IMR-90 (cell line): ENCODE measurements at regions not wholly inside any gene's neighbourhood (a gene's known extent, or its start where the extent isn't known, plus 50 kb on each side); places are given as distances from the start of the nearest gene placed in this dataset.

ENCODE experiments used
- ATAC-seq: fragments of 200-7000 bp; cut with Tn5 transposase; 2 replicates; pipeline ENCODE4 v1.9.1; 2020; ENCODE audit warnings: low read depth, mild to moderate bottlenecking, moderate library complexity
- BruUV-seq: library from RNA; stranded (reverse); fragments of 400-500 nt; replicated peaks from 2 replicates; lab custom pipeline; 2021; lab: Mats Ljungman, UMichigan
- CTCF ChIA-PET: fragments of 300-600 bp; formaldehyde crosslinking; extraction: SDS; loops from one replicate; lab custom pipeline; 2021; ENCODE audit warnings: antibody characterized with exemption; lab: Yijun Ruan, JAX
- POLR2A ChIA-PET: fragments of 300-600 bp; sonication (Branson Sonifier 250); formaldehyde crosslinking; loops from one replicate; lab custom pipeline; 2022; ENCODE audit warnings: antibody characterized with exemption; ENCODE audit not compliant: unreplicated experiment; lab: Charles Lee
- DNase-seq: peaks from one replicate; pipeline ENCODE4 v3.0.0; 2013
- H2AFZ ChIP-seq: replicated peaks from 2 replicates; pipeline ENCODE3; 2013; ENCODE audit warnings: low read length, mild to moderate bottlenecking; ENCODE audit not compliant: poor library complexity
- H2AK5ac ChIP-seq: 2 replicates; pipeline ENCODE4 v1.6.1; 2013; ENCODE audit warnings: low read depth, low read length, inconsistent platforms
- H2AK9ac ChIP-seq: replicated peaks from 2 replicates; pipeline ENCODE3; 2013; ENCODE audit warnings: mild to moderate bottlenecking, low read depth, low read length, moderate library complexity; ENCODE audit not compliant: poor library complexity
- H2BK120ac ChIP-seq: 2 replicates; pipeline ENCODE4 v1.6.1; 2013; ENCODE audit warnings: low read depth, low read length, inconsistent platforms
- H2BK15ac ChIP-seq: 3 replicates; pipeline ENCODE4 v1.6.1; 2013; ENCODE audit warnings: low read depth, low read length, inconsistent platforms
- H2BK20ac ChIP-seq: 2 replicates; pipeline ENCODE4 v1.6.1; 2013; ENCODE audit warnings: low read depth, mild to moderate bottlenecking, inconsistent platforms, low read length, moderate library complexity
- H2BK5ac ChIP-seq: 2 replicates; pipeline ENCODE4 v1.6.1; 2013; ENCODE audit warnings: mild to moderate bottlenecking, low read depth, low read length, inconsistent platforms; ENCODE audit not compliant: poor library complexity, severe bottlenecking
- H3K14ac ChIP-seq: replicated peaks from 2 replicates; pipeline ENCODE4 v1.6.1; 2013; ENCODE audit warnings: low read depth, low read length, inconsistent platforms
- H3K18ac ChIP-seq: 2 replicates; pipeline ENCODE4 v1.6.1; 2013; ENCODE audit warnings: low read depth, low read length, control low read depth
- H3K23ac ChIP-seq: 2 replicates; pipeline ENCODE4 v1.6.1; 2013; ENCODE audit warnings: low read depth, low read length, inconsistent platforms
- H3K27ac ChIP-seq: 2 replicates; pipeline ENCODE4 v1.5.1; 2013; ENCODE audit warnings: mild to moderate bottlenecking, control low read depth, low read length; ENCODE audit not compliant: insufficient read depth
- H3K27me3 ChIP-seq: 2 replicates; pipeline ENCODE4 v1.6.1; 2013; ENCODE audit warnings: low read length; ENCODE audit not compliant: control insufficient read depth, insufficient read depth
- H3K36me3 ChIP-seq: 2 replicates; pipeline ENCODE4 v1.6.1; 2013; ENCODE audit warnings: low read length, mixed read lengths; ENCODE audit not compliant: control insufficient read depth, insufficient read depth
- H3K4ac ChIP-seq: 2 replicates; pipeline ENCODE4 v1.6.1; 2013; ENCODE audit warnings: low read depth, low read length, inconsistent platforms
- H3K4me1 ChIP-seq: 2 replicates; pipeline ENCODE4 v1.6.1; 2013; ENCODE audit warnings: low read length, mixed read lengths; ENCODE audit not compliant: control insufficient read depth, insufficient read depth
- H3K4me2 ChIP-seq: 2 replicates; pipeline ENCODE4 v1.6.1; 2013; ENCODE audit warnings: low read depth, mild to moderate bottlenecking, control low read depth, low read length, moderate library complexity
- H3K4me3 ChIP-seq: 2 replicates; pipeline ENCODE4 v1.5.1; 2013; ENCODE audit warnings: low read depth, mild to moderate bottlenecking, control low read depth, low read length, moderate library complexity; ENCODE audit not compliant: insufficient read depth
- H3K56ac ChIP-seq: 2 replicates; pipeline ENCODE4 v1.6.1; 2013; ENCODE audit warnings: low read length, inconsistent platforms; ENCODE audit not compliant: insufficient read depth; ENCODE audit errors: extremely low read depth
- H3K79me1 ChIP-seq, 2 experiments: 2 replicates each; pipeline ENCODE4 v1.6.1; 2013; ENCODE audit warnings: low read length in 2 of 2, inconsistent platforms in 1 of 2, low read depth in 1 of 2
- H3K9ac ChIP-seq: 2 replicates; pipeline ENCODE4 v1.6.1; 2013; ENCODE audit warnings: low read depth, low read length, control low read depth
- H3K9me1 ChIP-seq: 2 replicates; pipeline ENCODE4 v1.6.1; 2013; ENCODE audit warnings: low read length, inconsistent platforms; ENCODE audit not compliant: insufficient read depth
- H3K9me3 ChIP-seq: 2 replicates; pipeline ENCODE4 v1.6.1; 2013; ENCODE audit warnings: low read length; ENCODE audit not compliant: control insufficient read depth, insufficient read depth
- H4K20me1 ChIP-seq: 2 replicates; pipeline ENCODE4 v1.6.1; 2013; ENCODE audit warnings: low read length, inconsistent platforms; ENCODE audit not compliant: insufficient read depth
- H4K5ac ChIP-seq: 2 replicates; pipeline ENCODE4 v1.6.1; 2013; ENCODE audit warnings: mild to moderate bottlenecking, low read depth, low read length, control low read depth
- H4K8ac ChIP-seq, 2 experiments: 2 replicates each; pipeline ENCODE4 v1.6.1; 2013; ENCODE audit warnings: low read depth in 2 of 2, low read length in 2 of 2, control low read depth in 1 of 2, inconsistent platforms in 1 of 2
- H4K91ac ChIP-seq: 2 replicates; pipeline ENCODE4 v1.6.1; 2013; ENCODE audit warnings: low read depth, low read length, inconsistent platforms; ENCODE audit not compliant: insufficient read depth
- BHLHE40 ChIP-seq: fragments of 150-350 bp; IDR thresholded peaks from 2 replicates; pipeline ENCODE4 v1.6.1; 2016; ENCODE audit warnings: mild to moderate bottlenecking, low read depth, low read length
- CHD1 ChIP-seq: IDR thresholded peaks from 2 replicates; pipeline ENCODE4 v1.6.1; 2012; ENCODE audit warnings: low read depth, low read length, improper control_type of control experiment
- CTCF ChIP-seq: conservative IDR thresholded peaks from 2 replicates; pipeline ENCODE4 v1.5.1; 2012; ENCODE audit warnings: mild to moderate bottlenecking, low read depth, low read length, improper control_type of control experiment
- FOS ChIP-seq: fragments of 150-350 bp; IDR thresholded peaks from 2 replicates; pipeline ENCODE4 v1.6.1; 2016; ENCODE audit warnings: low read depth, low read length
- MAFK ChIP-seq: IDR thresholded peaks from 2 replicates; pipeline ENCODE4 v1.6.1; 2012; ENCODE audit warnings: low read depth, low read length, improper control_type of control experiment
- MAZ ChIP-seq: IDR thresholded peaks from 2 replicates; pipeline ENCODE4 v1.6.1; 2012; ENCODE audit warnings: low read depth, mild to moderate bottlenecking, low read length, improper control_type of control experiment, moderate library complexity, borderline replicate concordance
- MXI1 ChIP-seq: IDR thresholded peaks from 2 replicates; pipeline ENCODE4 v1.6.1; 2012; ENCODE audit warnings: low read depth, mild to moderate bottlenecking, low read length, moderate library complexity, borderline replicate concordance
- NFE2L2 ChIP-seq: fragments of 150-350 bp; IDR thresholded peaks from 2 replicates; pipeline ENCODE4 v1.6.1; 2016; ENCODE audit warnings: low read depth, mild to moderate bottlenecking, low read length
- POLR2A ChIP-seq: IDR thresholded peaks from 2 replicates; pipeline ENCODE4 v1.6.1; 2012; ENCODE audit warnings: mild to moderate bottlenecking, low read depth, low read length
- RAD21 ChIP-seq: IDR thresholded peaks from 2 replicates; pipeline ENCODE4 v1.6.1; 2012; ENCODE audit warnings: low read length, improper control_type of control experiment
- RCOR1 ChIP-seq: IDR thresholded peaks from 2 replicates; pipeline ENCODE4 v1.6.1; 2012; ENCODE audit warnings: mild to moderate bottlenecking, low read length, improper control_type of control experiment; ENCODE audit not compliant: insufficient replicate concordance
- RFX5 ChIP-seq: IDR thresholded peaks from 2 replicates; pipeline ENCODE4 v1.8.0; 2012; ENCODE audit warnings: low read depth, mild to moderate bottlenecking, low read length, moderate library complexity
- SMC3 ChIP-seq: fragments of 150-350 bp; IDR thresholded peaks from 2 replicates; pipeline ENCODE4 v1.6.1; 2016; ENCODE audit warnings: low read depth, mild to moderate bottlenecking, antibody characterized with exemption, low read length, moderate library complexity
- USF2 ChIP-seq: fragments of 150-350 bp; IDR thresholded peaks from 2 replicates; pipeline ENCODE4 v1.6.1; 2017; ENCODE audit warnings: mild to moderate bottlenecking, antibody characterized with exemption, low read length, low read depth
- WGBS, 2 experiments: methylation state at CpG; one replicate each; pipeline versions ENCODE4 v1.1.5 to v1.1.7; 2013; ENCODE audit warnings: missing lambda C conversion rate in 2 of 2; ENCODE audit not compliant: insufficient read length in 1 of 2; ENCODE audit errors: extremely low coverage in 2 of 2; 5-methylcytosine and 5-hydroxymethylcytosine counted together
- dilution Hi-C: fragments of 300-500 bp; cut with HindIII; formaldehyde crosslinking; loops from one replicate; pipeline ENCODE4 v1.14.3; 2018; ENCODE audit warnings: low sequenced_read_pairs; ENCODE audit not compliant: unreplicated experiment
- in situ Hi-C: fragments of 300-500 bp; cut with MboI; formaldehyde crosslinking; loops from 3 replicates; pipeline ENCODE4 v1.14.3; 2019; ENCODE audit warnings: low sequenced_read_pairs, inconsistent platforms, mixed read lengths
- intact Hi-C: fragments of 100-400 bp; cut with micrococcal nuclease; formaldehyde crosslinking; loops from 2 replicates; pipeline ENCODE4 v1.10.0; 2022
- TF ChIP-seq, protein P1 (sequence below): fragments of 150-350 bp; IDR thresholded peaks from 2 replicates; pipeline ENCODE4 v1.6.1; 2016; ENCODE audit warnings: low read depth, mild to moderate bottlenecking, low read length, moderate library complexity, borderline replicate concordance

GRCh38 chr2:186032102-186032738 is 293.6 kb downstream of the FSIP2 start:
- no peak overlapping the region for H2BK15ac ChIP-seq
- in situ Hi-C loops: no loop called here
- H3K9me3 ChIP-seq: no peaks in the 10 kb centered on the region
- no peaks in the 10 kb centered on the region for H3K4me1 ChIP-seq
- no peak overlapping the region for H3K4me2 ChIP-seq
- H2AFZ ChIP-seq: no peak overlapping the region
- H3K9ac ChIP-seq: no peak overlapping the region
- no peak overlapping the region for H3K4ac ChIP-seq
- no peaks in the 10 kb centered on the region for H3K27me3 ChIP-seq
- H3K9me1 ChIP-seq: no peaks in the 10 kb centered on the region
- H2BK20ac ChIP-seq: no peak overlapping the region
- H4K8ac ChIP-seq: no peak overlapping the region
- no peak overlapping the region for H3K18ac ChIP-seq
- POLR2A ChIA-PET: no interaction called here
- CTCF ChIA-PET: interaction anchor here (0.6 kb wide), 1 partner anchor 13 kb away, joined by 3 read pairs; no protein-coding TSS in a partner anchor
- ATAC-seq (no peak), DNase-seq (no peak)
- intact Hi-C loops: no loop called here
- no peak overlapping the region for H3K4me3 ChIP-seq
- no peak overlapping the region for H3K14ac ChIP-seq
- no CpG with 5 or more reads among the region's 2 CpGs for WGBS, 2 experiments
- no TSS peak for BruUV-seq
- H2AK5ac ChIP-seq: no peak overlapping the region
- no peak overlapping the region for H3K27ac ChIP-seq
- H2BK120ac ChIP-seq: no peak overlapping the region
- H4K5ac ChIP-seq: no peak overlapping the region
- H2BK5ac ChIP-seq: no peak overlapping the region
- no peak overlapping the region for H2AK9ac ChIP-seq
- no peaks in the 10 kb centered on the region for H3K79me1 ChIP-seq
- no peak overlapping the region for H3K23ac ChIP-seq
- H3K56ac ChIP-seq: no peak overlapping the region
- H4K91ac ChIP-seq: no peak overlapping the region
- no peak for TF ChIP-seq SMC3
- TF ChIP-seq RFX5: no peak
- no peak for TF ChIP-seq USF2
- no peak for TF ChIP-seq BHLHE40
- no peak for TF ChIP-seq FOS
- TF ChIP-seq CTCF: no peak
- TF ChIP-seq POLR2A: no peak
- TF ChIP-seq MXI1: no peak
- no peak for TF ChIP-seq CHD1
- TF ChIP-seq NFE2L2: no peak
- TF ChIP-seq, protein P1, sequence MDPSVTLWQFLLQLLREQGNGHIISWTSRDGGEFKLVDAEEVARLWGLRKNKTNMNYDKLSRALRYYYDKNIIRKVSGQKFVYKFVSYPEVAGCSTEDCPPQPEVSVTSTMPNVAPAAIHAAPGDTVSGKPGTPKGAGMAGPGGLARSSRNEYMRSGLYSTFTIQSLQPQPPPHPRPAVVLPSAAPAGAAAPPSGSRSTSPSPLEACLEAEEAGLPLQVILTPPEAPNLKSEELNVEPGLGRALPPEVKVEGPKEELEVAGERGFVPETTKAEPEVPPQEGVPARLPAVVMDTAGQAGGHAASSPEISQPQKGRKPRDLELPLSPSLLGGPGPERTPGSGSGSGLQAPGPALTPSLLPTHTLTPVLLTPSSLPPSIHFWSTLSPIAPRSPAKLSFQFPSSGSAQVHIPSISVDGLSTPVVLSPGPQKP: no peak
- TF ChIP-seq RCOR1: no peak
- no peak for TF ChIP-seq RAD21
- no peak for TF ChIP-seq MAFK
- TF ChIP-seq MAZ: no peak
- H4K20me1 ChIP-seq: no peaks in the 10 kb centered on the region
- H3K36me3 ChIP-seq: no peaks in the 10 kb centered on the region
- dilution Hi-C loops: no loop called here
